HepG2 (cell line): ENCODE measurements at regions not wholly inside any gene's neighbourhood (a gene's known extent, or its start where the extent isn't known, plus 50 kb on each side); places are given as distances from the start of the nearest gene placed in this dataset.

Experiments used
- EP300 ChIP-seq, 3 experiments: sonication (generic) in 1 of 3; formaldehyde crosslinking in 1 of 3; IDR thresholded peaks; 2 replicates each; pipeline versions ENCODE4 v1.5.1 to v1.6.1; 2011 to 2020; ENCODE audit warnings: low read depth in 2 of 3, low read length in 2 of 3, borderline replicate concordance in 1 of 3, improper control_type of control experiment in 1 of 3, mild to moderate bottlenecking in 1 of 3, missing genetic modification reagents in 1 of 3, moderate library complexity in 1 of 3
- POLR2G ChIP-seq: fragments of 200-400 bp; formaldehyde crosslinking; IDR thresholded peaks from 2 replicates; pipeline ENCODE4 v1.6.1; 2018; ENCODE audit warnings: mild to moderate bottlenecking, low read depth, low read length, moderate library complexity
- ZNF441 ChIP-seq: sonication (generic); formaldehyde crosslinking; IDR thresholded peaks from 2 replicates; pipeline ENCODE4 v1.7.0; 2021; ENCODE audit warnings: missing genetic modification reagents, borderline replicate concordance
- TF ChIP-seq, protein P1 (sequence below): sonication (generic); formaldehyde crosslinking; IDR thresholded peaks from 2 replicates; pipeline ENCODE4 v1.5.0; 2020; ENCODE audit warnings: mild to moderate bottlenecking, missing genetic modification reagents, borderline replicate concordance
- TF ChIP-seq, protein P2 (sequence below): sonication (generic); formaldehyde crosslinking; IDR thresholded peaks from 2 replicates; pipeline ENCODE4 v1.5.0; 2020; ENCODE audit warnings: mild to moderate bottlenecking, missing genetic modification reagents, moderate library complexity
- TF ChIP-seq, protein P3 (sequence below): fragments of 450-650 bp; IDR thresholded peaks from 2 replicates; pipeline ENCODE4 v1.6.1; 2017; ENCODE audit warnings: mild to moderate bottlenecking

DNA sequence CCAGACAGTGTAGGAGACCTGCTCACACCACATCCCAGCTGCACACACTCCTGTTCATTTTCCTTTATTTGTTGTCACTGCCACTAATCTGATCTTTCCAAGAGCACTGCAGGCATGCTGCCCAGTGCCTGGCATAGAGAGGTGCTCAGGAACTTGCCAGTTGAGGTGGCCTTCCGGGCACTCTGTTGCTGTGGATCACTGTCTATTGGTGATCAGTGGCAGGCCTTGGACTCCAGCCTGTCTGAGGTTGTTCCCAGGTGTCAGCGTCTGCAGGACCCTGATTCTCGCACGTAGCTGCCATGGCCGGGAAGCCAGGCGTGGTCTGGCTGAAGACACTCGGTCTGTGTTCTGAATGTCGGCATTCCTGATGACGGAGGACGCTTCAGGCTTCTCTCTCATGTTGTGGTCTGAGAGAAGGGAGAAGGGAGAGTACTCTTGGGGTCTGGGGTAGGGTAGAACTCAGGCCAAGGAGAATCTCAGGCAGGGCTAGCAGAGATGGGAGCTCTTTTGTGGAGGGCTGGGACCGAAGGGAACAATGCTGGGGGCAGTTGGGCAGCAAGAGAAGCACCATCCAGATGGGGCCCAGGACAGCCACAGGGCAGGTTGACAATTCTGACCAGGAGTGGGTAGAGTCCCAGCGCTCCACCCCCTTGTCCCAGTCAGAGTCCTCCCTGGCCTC is 240.9 kb downstream of the MYCN start:
- TF ChIP-seq, protein P1, sequence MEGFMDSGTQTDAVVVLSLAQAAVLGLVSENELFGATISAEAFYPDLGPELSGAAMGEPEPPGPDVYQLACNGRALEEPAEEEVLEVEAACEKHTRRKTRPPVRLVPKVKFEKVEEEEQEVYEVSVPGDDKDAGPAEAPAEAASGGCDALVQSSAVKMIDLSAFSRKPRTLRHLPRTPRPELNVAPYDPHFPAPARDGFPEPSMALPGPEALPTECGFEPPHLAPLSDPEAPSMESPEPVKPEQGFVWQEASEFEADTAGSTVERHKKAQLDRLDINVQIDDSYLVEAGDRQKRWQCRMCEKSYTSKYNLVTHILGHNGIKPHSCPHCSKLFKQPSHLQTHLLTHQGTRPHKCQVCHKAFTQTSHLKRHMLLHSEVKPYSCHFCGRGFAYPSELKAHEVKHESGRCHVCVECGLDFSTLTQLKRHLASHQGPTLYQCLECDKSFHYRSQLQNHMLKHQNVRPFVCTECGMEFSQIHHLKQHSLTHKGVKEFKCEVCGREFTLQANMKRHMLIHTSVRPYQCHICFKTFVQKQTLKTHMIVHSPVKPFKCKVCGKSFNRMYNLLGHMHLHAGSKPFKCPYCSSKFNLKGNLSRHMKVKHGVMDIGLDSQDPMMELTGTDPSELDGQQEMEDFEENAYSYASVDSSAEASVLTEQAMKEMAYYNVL: no peak
- TF ChIP-seq POLR2G: no peak
- TF ChIP-seq, protein P2, sequence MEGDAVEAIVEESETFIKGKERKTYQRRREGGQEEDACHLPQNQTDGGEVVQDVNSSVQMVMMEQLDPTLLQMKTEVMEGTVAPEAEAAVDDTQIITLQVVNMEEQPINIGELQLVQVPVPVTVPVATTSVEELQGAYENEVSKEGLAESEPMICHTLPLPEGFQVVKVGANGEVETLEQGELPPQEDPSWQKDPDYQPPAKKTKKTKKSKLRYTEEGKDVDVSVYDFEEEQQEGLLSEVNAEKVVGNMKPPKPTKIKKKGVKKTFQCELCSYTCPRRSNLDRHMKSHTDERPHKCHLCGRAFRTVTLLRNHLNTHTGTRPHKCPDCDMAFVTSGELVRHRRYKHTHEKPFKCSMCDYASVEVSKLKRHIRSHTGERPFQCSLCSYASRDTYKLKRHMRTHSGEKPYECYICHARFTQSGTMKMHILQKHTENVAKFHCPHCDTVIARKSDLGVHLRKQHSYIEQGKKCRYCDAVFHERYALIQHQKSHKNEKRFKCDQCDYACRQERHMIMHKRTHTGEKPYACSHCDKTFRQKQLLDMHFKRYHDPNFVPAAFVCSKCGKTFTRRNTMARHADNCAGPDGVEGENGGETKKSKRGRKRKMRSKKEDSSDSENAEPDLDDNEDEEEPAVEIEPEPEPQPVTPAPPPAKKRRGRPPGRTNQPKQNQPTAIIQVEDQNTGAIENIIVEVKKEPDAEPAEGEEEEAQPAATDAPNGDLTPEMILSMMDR (CRISPR knock-in tag): no peak
- TF ChIP-seq ZNF441 (CRISPR knock-in tag): no peak
- TF ChIP-seq EP300 (IDR thresholded peaks at IDR 0.05; ENCODE audit: low read depth in 2 of 2, low read length in 2 of 2): no peak
- TF ChIP-seq EP300 (CRISPR knock-in tag; IDR thresholded peaks at IDR 0.05; ENCODE audit: borderline replicate concordance): no peak
- TF ChIP-seq, protein P3, sequence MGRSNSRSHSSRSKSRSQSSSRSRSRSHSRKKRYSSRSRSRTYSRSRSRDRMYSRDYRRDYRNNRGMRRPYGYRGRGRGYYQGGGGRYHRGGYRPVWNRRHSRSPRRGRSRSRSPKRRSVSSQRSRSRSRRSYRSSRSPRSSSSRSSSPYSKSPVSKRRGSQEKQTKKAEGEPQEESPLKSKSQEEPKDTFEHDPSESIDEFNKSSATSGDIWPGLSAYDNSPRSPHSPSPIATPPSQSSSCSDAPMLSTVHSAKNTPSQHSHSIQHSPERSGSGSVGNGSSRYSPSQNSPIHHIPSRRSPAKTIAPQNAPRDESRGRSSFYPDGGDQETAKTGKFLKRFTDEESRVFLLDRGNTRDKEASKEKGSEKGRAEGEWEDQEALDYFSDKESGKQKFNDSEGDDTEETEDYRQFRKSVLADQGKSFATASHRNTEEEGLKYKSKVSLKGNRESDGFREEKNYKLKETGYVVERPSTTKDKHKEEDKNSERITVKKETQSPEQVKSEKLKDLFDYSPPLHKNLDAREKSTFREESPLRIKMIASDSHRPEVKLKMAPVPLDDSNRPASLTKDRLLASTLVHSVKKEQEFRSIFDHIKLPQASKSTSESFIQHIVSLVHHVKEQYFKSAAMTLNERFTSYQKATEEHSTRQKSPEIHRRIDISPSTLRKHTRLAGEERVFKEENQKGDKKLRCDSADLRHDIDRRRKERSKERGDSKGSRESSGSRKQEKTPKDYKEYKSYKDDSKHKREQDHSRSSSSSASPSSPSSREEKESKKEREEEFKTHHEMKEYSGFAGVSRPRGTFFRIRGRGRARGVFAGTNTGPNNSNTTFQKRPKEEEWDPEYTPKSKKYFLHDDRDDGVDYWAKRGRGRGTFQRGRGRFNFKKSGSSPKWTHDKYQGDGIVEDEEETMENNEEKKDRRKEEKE: no peak
